K562 (cell line): ENCODE measurements at regions not wholly inside any gene's neighbourhood (a gene's known extent, or its start where the extent isn't known, plus 50 kb on each side); places are given as distances from the start of the nearest gene placed in this dataset.

ENCODE experiments used
- ARNT ChIP-seq, 2 experiments: fragments of 450-650 bp; IDR thresholded peaks; 2 replicates each; pipeline ENCODE4 v1.6.1; 2016; ENCODE audit warnings: mild to moderate bottlenecking in 1 of 2
- CBFB ChIP-seq: sonication (generic); formaldehyde crosslinking; IDR thresholded peaks from 2 replicates; pipeline ENCODE4 v1.4.0; 2020; ENCODE audit warnings: mild to moderate bottlenecking, missing genetic modification reagents
- GATA2 ChIP-seq: sonication (generic); formaldehyde crosslinking; IDR thresholded peaks from 2 replicates; pipeline ENCODE4 v1.4.0; 2020; ENCODE audit warnings: mild to moderate bottlenecking, missing genetic modification reagents
- MAFK ChIP-seq: IDR thresholded peaks from 2 replicates; pipeline ENCODE4 v1.6.1; 2011; ENCODE audit warnings: low read length, improper control_type of control experiment
- SMAD3 ChIP-seq: fragments of 450-650 bp; formaldehyde crosslinking; conservative IDR thresholded peaks from 2 replicates; pipeline ENCODE4 v1.4.0; 2020; ENCODE audit warnings: mild to moderate bottlenecking
- THAP12 ChIP-seq: fragments of 250-450 bp; sonication (Bioruptor Pico); IDR thresholded peaks from 2 replicates; pipeline ENCODE4 v1.9.0; 2021; ENCODE audit warnings: mild to moderate bottlenecking, inconsistent platforms
- ZHX1 ChIP-seq: fragments of 150-350 bp; conservative IDR thresholded peaks from 2 replicates; pipeline ENCODE4 v1.6.1; 2014; ENCODE audit warnings: low read length
- ZKSCAN1 ChIP-seq: fragments of 150-350 bp; IDR thresholded peaks from 2 replicates; pipeline ENCODE4 v1.6.1; 2016; ENCODE audit warnings: low read depth, low read length
- ZNF134 ChIP-seq: fragments of 250-450 bp; sonication (Bioruptor Pico); conservative IDR thresholded peaks from 2 replicates; pipeline ENCODE4 v1.4.0; 2020
- ZNF592 ChIP-seq: fragments of 450-650 bp; IDR thresholded peaks from 2 replicates; pipeline ENCODE4 v1.6.1; 2017; ENCODE audit warnings: antibody characterized with exemption, mild to moderate bottlenecking
- ZNF644 ChIP-seq: fragments of 200-800 bp; sonication (Bioruptor generic); IDR thresholded peaks from 2 replicates; pipeline ENCODE4 v1.6.1; 2016; ENCODE audit warnings: low read depth, missing genetic modification characterization, missing compliant biosample characterization
- ZNF764 ChIP-seq: fragments of 250-450 bp; sonication (Bioruptor Pico); IDR thresholded peaks from 2 replicates; pipeline ENCODE4 v1.4.0; 2020; ENCODE audit warnings: low read depth, mild to moderate bottlenecking, moderate library complexity

GRCh38 chr6:26295691-26296555, 69.1 kb upstream of the BTN3A2 start (continued):
- peak; percentile 93 for TF ChIP-seq ZNF644
- TF ChIP-seq MAFK = peak; percentile 88; the same call in 1 of the 2 replicates
- TF ChIP-seq ZNF134 = no peak; the same call in none of the 2 replicates
- TF ChIP-seq CBFB (CRISPR knock-in tag) = peak; percentile 20; the same call in 1 of the 2 replicates
- peak; percentile 55 for TF ChIP-seq SMAD3 (CRISPR knock-in tag)
- TF ChIP-seq GATA2 (CRISPR knock-in tag) = peak; percentile 88
- TF ChIP-seq ZHX1 = no peak
- peak; percentile 37; the same call in 1 of the 2 replicates for TF ChIP-seq THAP12 (CRISPR knock-in tag)
- TF ChIP-seq ZNF764 (CRISPR knock-in tag) = no peak
- TF ChIP-seq ZKSCAN1 = peak; percentile 70; the same call in 1 of the 2 replicates
- peak; percentile 70 to 90; a peak in 3 of 4 replicates for TF ChIP-seq ARNT (IDR thresholded peaks at IDR 0.05)
- peak; percentile 99 for TF ChIP-seq ZNF592
